ENCODE measurements at regions not wholly inside any gene's neighbourhood (a gene's known extent, or its start where the extent isn't known, plus 50 kb on each side); places are given as distances from the start of the nearest gene placed in this dataset.
"Not testable (repeated sequence)": the region's sequence is repeated elsewhere in the genome, so short reads cannot be mapped to it uniquely, and the experiment has no call there.

DNA sequence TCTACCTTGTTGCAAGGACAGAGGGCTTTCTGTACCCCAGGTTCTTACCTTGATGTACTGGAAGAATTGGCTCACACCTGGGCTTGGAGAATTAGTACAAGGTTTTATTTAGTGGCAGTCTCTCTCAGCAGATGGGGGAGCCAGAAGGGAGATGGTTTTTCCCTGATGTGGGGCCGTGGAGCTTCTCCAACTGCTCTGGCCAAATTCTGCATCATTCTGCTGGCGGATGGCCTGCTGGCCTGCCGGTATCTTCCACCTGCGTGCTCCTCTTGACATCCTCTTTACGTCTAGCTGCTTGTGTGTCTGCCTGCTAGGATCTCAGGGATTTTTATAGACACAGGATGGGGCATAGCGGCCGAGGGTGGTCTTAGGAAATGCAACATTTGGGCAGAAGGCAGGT, 426.7 kb downstream of the KCNJ18 start:
- TF ChIP-seq, protein P1, sequence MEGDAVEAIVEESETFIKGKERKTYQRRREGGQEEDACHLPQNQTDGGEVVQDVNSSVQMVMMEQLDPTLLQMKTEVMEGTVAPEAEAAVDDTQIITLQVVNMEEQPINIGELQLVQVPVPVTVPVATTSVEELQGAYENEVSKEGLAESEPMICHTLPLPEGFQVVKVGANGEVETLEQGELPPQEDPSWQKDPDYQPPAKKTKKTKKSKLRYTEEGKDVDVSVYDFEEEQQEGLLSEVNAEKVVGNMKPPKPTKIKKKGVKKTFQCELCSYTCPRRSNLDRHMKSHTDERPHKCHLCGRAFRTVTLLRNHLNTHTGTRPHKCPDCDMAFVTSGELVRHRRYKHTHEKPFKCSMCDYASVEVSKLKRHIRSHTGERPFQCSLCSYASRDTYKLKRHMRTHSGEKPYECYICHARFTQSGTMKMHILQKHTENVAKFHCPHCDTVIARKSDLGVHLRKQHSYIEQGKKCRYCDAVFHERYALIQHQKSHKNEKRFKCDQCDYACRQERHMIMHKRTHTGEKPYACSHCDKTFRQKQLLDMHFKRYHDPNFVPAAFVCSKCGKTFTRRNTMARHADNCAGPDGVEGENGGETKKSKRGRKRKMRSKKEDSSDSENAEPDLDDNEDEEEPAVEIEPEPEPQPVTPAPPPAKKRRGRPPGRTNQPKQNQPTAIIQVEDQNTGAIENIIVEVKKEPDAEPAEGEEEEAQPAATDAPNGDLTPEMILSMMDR (IDR thresholded peaks at IDR 0.05) = not testable (repeated sequence)
- TF ChIP-seq EP300 (IDR thresholded peaks at IDR 0.05) = not testable (repeated sequence)
